Urothelium cell line (cell line): ENCODE measurements at regions not wholly inside any gene's neighbourhood (a gene's known extent, or its start where the extent isn't known, plus 50 kb on each side); places are given as distances from the start of the nearest gene placed in this dataset.
A peak's percentile ranks its signal among the peaks of the same experiment; 100 is the strongest.

Experiments
- DNase-seq: peaks from one replicate; pipeline ENCODE4 v3.0.0; 2011; ENCODE audit warnings: low spot score, mixed read lengths
- FAIRE-seq: peaks from 2 replicates; lab custom pipeline; 2011; peaks lifted over from hg19 to GRCh38; lab: Jason Lieb, UNC

DNA sequence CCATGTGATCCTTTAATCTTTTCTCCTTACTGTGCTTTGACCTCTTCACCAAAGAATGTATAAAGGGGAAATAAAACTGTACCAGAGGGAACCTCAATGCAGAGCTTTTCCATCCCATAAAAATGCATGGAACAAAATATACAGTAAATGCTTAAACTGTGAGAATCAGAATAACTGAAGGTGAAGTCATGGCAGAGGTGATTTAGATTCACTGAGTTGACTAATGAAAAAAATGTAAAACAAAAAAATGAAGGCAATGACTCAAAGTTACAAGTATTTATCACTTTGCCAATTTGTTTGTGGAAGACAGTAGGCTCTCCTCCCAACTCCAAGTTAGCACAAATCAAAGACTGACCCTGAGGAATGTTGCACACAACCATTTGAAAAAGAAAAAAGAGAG lies 1331.6 kb upstream of the SORCS1 start:
- FAIRE-seq (no peak), DNase-seq (no peak)

GRCh38 chr10:108490944-108491343 lies 1326.4 kb upstream of the SORCS1 start:
- DNase-seq: no peak
- no peak for FAIRE-seq

DNA sequence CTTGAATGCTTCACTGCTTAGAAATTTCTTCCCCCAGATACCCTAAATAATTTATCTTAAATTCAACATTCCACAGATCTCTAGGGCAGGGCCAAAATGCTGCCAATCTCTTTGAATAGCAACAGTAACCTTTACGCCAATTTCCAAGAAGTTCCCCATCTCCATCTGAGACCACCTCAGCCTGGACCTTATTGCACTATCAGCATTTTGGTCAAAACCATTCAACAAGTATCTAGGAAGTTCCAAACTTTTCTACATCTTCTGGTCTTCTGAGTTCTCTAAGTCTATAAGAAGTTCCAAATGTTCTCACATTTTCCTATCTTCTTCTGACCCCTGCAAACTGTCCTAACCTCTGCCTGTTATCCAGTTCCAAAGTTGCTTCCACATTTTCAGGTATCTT lies 1306.9 kb upstream of the SORCS1 start:
- FAIRE-seq (no peak), DNase-seq (no peak)

GRCh38 chr10:108469940-108470339 lies 1305.4 kb upstream of the SORCS1 start:
- DNase-seq (no peak), FAIRE-seq (no peak)

- no peak for FAIRE-seq
These were observed 1301.5 kb upstream of the SORCS1 start for GRCh38 chr10:108465871-108466641.

DNA sequence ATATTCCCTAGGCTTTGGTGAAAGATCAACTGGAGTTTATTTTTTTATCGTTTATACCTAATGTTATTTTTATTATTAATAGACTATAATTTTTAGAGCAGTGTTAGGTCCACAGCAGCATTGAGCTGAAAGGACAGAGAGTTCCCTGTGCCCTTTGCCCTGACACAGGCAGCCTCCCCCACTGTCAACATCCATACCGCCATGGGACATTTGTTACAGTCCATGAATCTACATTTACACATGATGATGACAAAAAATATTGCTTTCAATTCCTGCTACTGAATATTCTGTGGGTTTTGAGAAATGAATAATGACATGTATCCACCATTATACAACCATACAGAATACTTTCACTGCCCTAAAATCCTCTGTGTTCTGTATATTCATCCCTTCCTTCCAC lies 1297.5 kb upstream of the SORCS1 start:
- no peak for FAIRE-seq
- DNase-seq: no peak

More at GRCh38 chr10:108465871-108466641, 1301.5 kb upstream of the SORCS1 start:
- DNase-seq: peak; percentile 77

GRCh38 chr10:108454793-108455192 lies 1290.3 kb upstream of the SORCS1 start:
- FAIRE-seq (no peak), DNase-seq (no peak)

DNA sequence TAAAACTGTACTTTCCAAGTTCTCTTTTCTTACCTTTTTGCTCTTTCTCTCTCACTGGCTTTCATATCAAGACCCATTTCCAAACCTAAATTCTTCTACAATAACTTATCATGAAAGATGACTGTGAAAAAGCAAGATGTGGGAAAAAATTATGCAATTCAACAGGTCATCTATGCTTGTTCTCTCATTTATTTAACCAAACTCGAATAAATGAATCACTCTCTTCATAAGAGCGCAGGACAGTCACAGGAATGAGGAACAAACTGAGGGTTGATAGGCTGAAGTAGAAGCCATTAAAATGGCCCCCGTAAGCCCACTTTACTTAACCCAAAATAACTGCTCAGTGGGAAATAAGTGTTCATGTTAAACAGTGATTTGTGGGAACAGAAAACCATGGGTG lies 1289.7 kb upstream of the SORCS1 start:
- FAIRE-seq: no peak

GRCh38 chr10:108453166-108453565 lies 1288.7 kb upstream of the SORCS1 start:
- DNase-seq (no peak), FAIRE-seq (no peak)

More for the DNA sequence above, 1289.7 kb upstream of the SORCS1 start:
- DNase-seq: no peak

DNA sequence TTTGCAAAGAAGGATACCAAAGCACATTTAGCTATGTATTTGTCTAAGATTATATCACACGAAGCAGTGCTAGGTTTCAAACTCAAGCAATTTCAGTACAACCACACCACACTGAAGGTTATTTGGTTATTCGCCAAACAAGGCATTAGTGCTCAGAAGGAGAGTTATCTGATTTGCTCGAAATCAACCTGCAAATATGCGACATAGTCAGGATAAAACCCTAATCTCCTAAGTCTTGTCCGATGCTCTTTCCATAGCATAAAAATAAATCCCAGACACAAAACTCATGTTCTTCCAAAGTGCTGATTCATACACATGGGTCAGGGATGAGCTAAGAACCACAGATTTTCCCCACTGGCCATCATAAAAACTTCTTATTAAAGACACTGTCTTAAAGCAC lies 1288.0 kb upstream of the SORCS1 start:
- DNase-seq: no peak
- no peak for FAIRE-seq

DNA sequence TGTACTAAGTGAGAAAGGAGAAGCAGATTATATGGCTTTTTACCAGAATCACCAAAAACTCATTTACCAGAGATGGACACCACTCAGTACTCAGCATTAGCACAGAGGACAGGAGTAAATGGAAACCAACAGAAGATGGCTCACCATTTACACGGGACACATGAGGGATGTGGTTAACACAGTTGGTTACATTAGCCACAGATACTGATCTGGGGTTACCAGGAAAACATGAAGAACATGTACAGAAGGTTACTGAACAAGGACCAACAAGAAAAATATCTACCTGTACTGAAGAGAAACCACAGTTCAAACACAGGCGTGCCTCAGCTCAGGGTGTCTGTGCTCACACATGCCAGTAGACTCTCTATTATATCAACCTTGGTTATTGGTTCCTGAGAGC lies 1285.8 kb upstream of the SORCS1 start:
- no peak for FAIRE-seq
- no peak for DNase-seq

GRCh38 chr10:108445746-108446145 lies 1281.2 kb upstream of the SORCS1 start:
- FAIRE-seq: no peak
- DNase-seq: no peak

GRCh38 chr10:108443636-108444035 lies 1279.1 kb upstream of the SORCS1 start:
- FAIRE-seq: no peak
- DNase-seq: no peak

DNA sequence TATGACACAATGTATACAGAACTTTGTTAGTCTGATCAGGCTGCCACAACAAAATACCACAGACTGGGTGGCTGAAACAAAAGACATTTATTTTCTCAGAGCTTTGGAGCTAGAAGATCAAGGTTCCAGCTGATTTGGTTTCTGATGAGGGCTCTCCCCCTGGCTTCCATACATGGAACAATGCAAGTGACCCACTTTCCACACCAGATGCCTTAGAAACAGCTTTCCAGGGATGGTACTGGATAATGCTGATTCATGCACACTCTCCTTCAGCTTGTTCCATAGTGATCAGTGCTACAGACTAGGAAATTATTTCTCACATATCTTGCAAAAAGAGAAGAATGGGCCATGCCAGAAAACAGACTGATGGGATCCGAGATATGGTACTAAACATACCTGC lies 1274.9 kb upstream of the SORCS1 start:
- FAIRE-seq: no peak
- no peak for DNase-seq

GRCh38 chr10:108436096-108436495 lies 1271.6 kb upstream of the SORCS1 start:
- DNase-seq (no peak), FAIRE-seq (no peak)

DNA sequence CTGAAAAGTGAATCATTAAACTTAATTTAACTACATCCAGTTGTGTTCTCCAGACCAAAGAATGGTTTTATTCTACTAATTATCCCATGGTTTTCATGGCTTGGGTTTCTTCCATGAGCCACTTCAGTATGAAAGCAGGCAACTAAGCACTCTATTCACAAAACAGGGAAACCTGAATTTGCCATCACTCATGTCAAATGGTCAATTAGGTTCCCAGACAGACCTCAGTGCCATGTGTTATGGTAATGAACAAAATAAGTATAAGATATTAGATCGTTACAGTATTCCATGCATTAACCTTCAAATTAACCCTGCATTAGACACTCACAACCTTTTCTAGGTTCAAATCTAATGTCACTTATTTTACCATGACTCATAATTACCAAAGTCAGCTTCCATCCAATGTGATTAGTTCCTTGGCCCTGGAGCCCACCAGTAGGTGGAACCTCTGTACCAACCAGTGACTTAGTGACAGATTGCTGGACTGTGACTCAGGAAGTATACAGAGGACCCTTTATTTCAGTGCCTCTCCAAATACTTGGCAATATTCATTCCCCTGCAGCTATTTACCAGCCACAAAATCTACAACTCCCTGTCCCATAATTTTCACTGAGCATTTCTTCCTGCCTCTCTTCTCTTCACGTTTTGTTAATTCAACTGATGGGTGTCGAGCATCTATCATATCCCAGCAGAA lies 1270.2 kb upstream of the SORCS1 start:
- DNase-seq (no peak), FAIRE-seq (no peak)

DNA sequence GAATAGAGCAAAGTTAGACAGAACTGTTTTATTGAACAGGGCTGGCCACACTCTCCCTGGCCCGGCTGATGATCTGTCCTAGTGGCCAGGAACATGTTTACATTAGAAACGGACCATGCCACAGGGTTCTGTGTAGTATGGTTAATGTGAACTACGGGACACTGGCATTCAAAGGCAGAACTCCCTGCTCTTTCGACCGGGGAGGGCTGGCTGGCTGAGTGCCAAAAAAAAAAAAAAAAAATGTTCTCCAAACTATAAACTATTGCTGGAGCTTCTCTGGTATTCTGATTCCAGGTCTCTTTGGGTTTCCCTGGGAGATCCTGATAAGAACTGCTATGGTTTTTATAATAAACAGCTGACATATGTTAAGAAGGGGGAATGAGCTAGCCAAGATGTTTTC lies 1262.6 kb upstream of the SORCS1 start:
- peak; percentile 13 for DNase-seq
- no peak for FAIRE-seq

DNA sequence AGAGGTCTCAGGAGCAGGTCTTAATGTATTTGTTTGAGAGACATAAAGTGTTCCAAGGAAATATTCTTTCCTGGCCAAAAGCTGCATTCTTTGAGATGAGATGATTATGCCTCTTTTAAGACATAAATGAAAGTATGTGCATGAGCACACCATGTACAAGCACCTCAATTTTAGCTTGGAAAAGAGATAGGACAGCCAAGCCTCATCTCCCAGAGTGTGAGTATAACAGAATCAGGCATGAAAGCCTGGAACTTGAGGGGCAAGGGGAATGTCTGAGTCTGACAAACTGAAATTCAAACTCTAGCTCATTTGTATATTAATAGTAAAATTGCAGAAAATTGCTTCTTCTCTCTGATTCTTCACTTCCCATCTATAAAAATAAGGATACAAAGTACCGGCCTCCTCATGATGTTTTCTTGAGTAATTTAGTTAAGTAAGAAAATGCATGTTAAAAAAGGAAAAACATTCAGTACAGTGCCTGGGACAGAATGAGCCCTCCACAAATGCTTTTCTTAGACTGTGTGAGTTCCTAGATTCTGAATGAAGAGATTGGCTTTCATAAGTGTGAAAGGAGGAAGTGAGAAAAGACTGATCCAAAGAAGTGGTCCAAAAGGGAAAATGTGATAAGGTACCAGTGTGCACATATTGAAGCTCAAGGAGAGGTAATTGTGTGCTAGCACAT lies 1260.9 kb upstream of the SORCS1 start:
- no peak for FAIRE-seq
- DNase-seq: no peak

GRCh38 chr10:108424656-108425055 lies 1260.2 kb upstream of the SORCS1 start:
- DNase-seq (peak; percentile 24), FAIRE-seq (no peak)

DNA sequence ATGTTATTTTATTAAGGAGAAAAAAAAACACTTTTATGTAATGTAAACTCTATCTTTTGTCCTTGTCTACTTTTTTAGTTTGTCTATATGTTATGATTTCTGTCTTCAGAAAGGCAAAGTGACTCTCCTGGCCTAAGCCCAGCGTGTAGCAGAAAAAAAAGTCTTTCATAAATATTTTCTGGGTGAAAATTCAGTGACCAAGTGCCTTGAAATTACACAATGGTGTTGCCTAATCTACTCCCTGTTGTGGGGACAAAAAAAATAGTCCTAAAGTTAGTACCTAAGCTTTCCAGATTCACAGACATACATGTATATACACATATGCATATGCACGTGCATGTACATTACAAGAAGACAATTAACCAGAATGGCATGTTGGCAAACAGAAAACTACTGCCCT lies 1257.8 kb upstream of the SORCS1 start:
- DNase-seq (no peak), FAIRE-seq (no peak)

DNA sequence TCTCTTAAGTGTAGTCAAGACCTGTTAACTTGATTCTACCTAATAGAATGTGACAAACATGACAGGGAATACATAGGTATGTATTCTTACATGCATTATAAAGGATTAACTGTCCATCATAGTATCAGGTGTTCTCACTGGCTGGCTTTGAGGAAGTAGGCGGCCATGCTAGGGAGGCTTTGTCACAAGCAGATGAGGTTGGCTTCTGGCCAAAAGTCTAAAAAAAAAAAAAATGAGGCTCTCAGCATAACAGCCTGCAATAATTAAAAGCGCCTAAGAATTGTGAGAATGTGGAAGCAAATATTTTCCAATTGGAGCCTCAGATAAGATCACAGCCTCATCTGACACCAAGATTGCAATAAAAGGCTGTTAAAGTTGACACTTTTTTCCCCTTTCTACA lies 1256.8 kb upstream of the SORCS1 start:
- no peak for DNase-seq
- peak; percentile 37 for FAIRE-seq

GRCh38 chr10:108413954-108414353 lies 1249.4 kb upstream of the SORCS1 start:
- DNase-seq (no peak), FAIRE-seq (no peak)
